K562 (cell line): ENCODE measurements at regions not wholly inside any gene's neighbourhood (a gene's known extent, or its start where the extent isn't known, plus 50 kb on each side); places are given as distances from the start of the nearest gene placed in this dataset.

Experiments
- CTCF ChIP-seq, 3 experiments: IDR thresholded peaks in 2 of 3; conservative IDR thresholded peaks in 1 of 3; 2 replicates each; pipeline ENCODE4 v1.5.1; 2011 to 2012; ENCODE audit warnings: low read length in 3 of 3, mild to moderate bottlenecking in 3 of 3, control low read depth in 2 of 3, improper control_type of control experiment in 1 of 3, inconsistent platforms in 1 of 3, low read depth in 1 of 3, mixed read lengths in 1 of 3, moderate library complexity in 1 of 3; ENCODE audit not compliant: insufficient read depth in 2 of 3
- ETV6 ChIP-seq, 3 experiments: fragments of 150-350 bp in 1 of 3; sonication (generic) in 1 of 3; formaldehyde crosslinking in 1 of 3; IDR thresholded peaks; 2 replicates each; pipeline versions ENCODE4 v1.6.1 to v1.8.0; 2014 to 2022; ENCODE audit warnings: borderline replicate concordance in 2 of 3, low read depth in 2 of 3, antibody characterized with exemption in 1 of 3, low read length in 1 of 3, mild to moderate bottlenecking in 1 of 3, missing genetic modification reagents in 1 of 3
- MXI1 ChIP-seq: IDR thresholded peaks from 2 replicates; pipeline ENCODE4 v1.6.1; 2011; ENCODE audit warnings: low read depth, mild to moderate bottlenecking, improper control_type of control experiment, low read length

- TF ChIP-seq CTCF (IDR thresholded peaks at IDR 0.05 in 2 of 3, conservative IDR thresholded peaks at IDR 0.05 in 1 of 3; ENCODE audit: insufficient read depth in 2 of 3, low read depth in 1 of 3, low read length in 3 of 3) (no peak), MXI1 (no peak), ETV6 (IDR thresholded peaks at IDR 0.05; ENCODE audit: borderline replicate concordance in 1 of 2, low read depth in 2 of 2, low read length in 1 of 2) (no peak), ETV6 (CRISPR knock-in tag; IDR thresholded peaks at IDR 0.05; ENCODE audit: borderline replicate concordance) (no peak)
These were observed 269.0 kb downstream of the CDCA7 start for GRCh38 chr2:173623438-173624319.
